GM12891 (cell line): ENCODE measurements at regions not wholly inside any gene's neighbourhood (a gene's known extent, or its start where the extent isn't known, plus 50 kb on each side); places are given as distances from the start of the nearest gene placed in this dataset.

Experiments used
- POLR2A ChIP-seq: IDR thresholded peaks from 2 replicates; pipeline ENCODE4 v1.6.1; 2011; ENCODE audit warnings: low read depth, low read length, control low read depth
- SPI1 ChIP-seq: IDR thresholded peaks from 2 replicates; pipeline ENCODE4 v1.6.1; 2011; ENCODE audit warnings: low read depth, low read length, control low read depth
- TAF1 ChIP-seq: IDR thresholded peaks from 2 replicates; pipeline ENCODE4 v1.6.1; 2011; ENCODE audit warnings: low read depth, low read length, control low read depth

- no peak for TF ChIP-seq POLR2A
- no peak for TF ChIP-seq SPI1
- TF ChIP-seq TAF1 = no peak
Measured at GRCh38 chr17:72262766-72263165, 141.9 kb downstream of the SOX9 start.
